GM23338 (cell line): ENCODE measurements at regions not wholly inside any gene's neighbourhood (a gene's known extent, or its start where the extent isn't known, plus 50 kb on each side); places are given as distances from the start of the nearest gene placed in this dataset.

Source experiments
- ATAC-seq: fragments of 200-7000 bp; cut with Tn5 transposase; 3 replicates; pipeline ENCODE4 v1.9.1; 2020
- DNase-seq: peaks from one replicate; pipeline ENCODE4 v3.0.0-alpha.2; 2015; ENCODE audit warnings: low spot score
- H2AFZ ChIP-seq: fragments of 200-600 bp; sonication (generic); 2 replicates; pipeline ENCODE4 v1.8.0; 2016; ENCODE audit warnings: antibody characterized with exemption, mild to moderate bottlenecking, moderate library complexity
- H3F3A ChIP-seq: fragments of 200-600 bp; sonication (generic); replicated peaks from 2 replicates; pipeline ENCODE4 v1.8.0; 2017; ENCODE audit warnings: antibody characterized with exemption, mixed run types, low read depth
- H3K27ac ChIP-seq: fragments of 200-600 bp; sonication (generic); 2 replicates; pipeline ENCODE4 v1.6.1; 2016; ENCODE audit warnings: low read depth
- H3K27me3 ChIP-seq: fragments of 200-600 bp; sonication (generic); 2 replicates; pipeline ENCODE4 v1.8.0; 2016; ENCODE audit warnings: mild to moderate bottlenecking, mixed run types, moderate library complexity; ENCODE audit not compliant: insufficient read depth
- H3K36me3 ChIP-seq: fragments of 200-600 bp; sonication (generic); 2 replicates; pipeline ENCODE4 v1.8.0; 2016; ENCODE audit warnings: mild to moderate bottlenecking; ENCODE audit not compliant: insufficient read depth
- H3K4me1 ChIP-seq: fragments of 200-600 bp; sonication (generic); 2 replicates; pipeline ENCODE4 v1.8.0; 2016; ENCODE audit warnings: mild to moderate bottlenecking, moderate library complexity; ENCODE audit not compliant: insufficient read depth
- H3K4me2 ChIP-seq: fragments of 200-600 bp; sonication (generic); 2 replicates; pipeline ENCODE4 v1.7.1; 2017; ENCODE audit warnings: mixed run types
- H3K4me3 ChIP-seq: fragments of 200-600 bp; sonication (generic); 2 replicates; pipeline ENCODE4 v1.6.1; 2016; ENCODE audit warnings: mixed run types
- H3K79me2 ChIP-seq: fragments of 200-600 bp; sonication (generic); replicated peaks from 2 replicates; pipeline ENCODE4 v1.8.0; 2017; ENCODE audit warnings: mild to moderate bottlenecking; ENCODE audit not compliant: insufficient read depth
- H3K9me2 ChIP-seq: fragments of 200-600 bp; sonication (generic); 2 replicates; pipeline ENCODE4 v1.8.0; 2017; ENCODE audit not compliant: insufficient read depth
- H4K20me1 ChIP-seq: fragments of 200-600 bp; sonication (generic); replicated peaks from 2 replicates; pipeline ENCODE4 v1.8.0; 2017; ENCODE audit warnings: mild to moderate bottlenecking; ENCODE audit not compliant: insufficient read depth
- H3K27ac Mint-ChIP-seq: 2 replicates; pipeline ENCODE4 v1.8.0; 2020; ENCODE audit warnings: inconsistent platforms, mild to moderate bottlenecking, moderate library complexity, mixed read lengths
- H3K27me3 Mint-ChIP-seq: 3 replicates; pipeline ENCODE4 v1.8.0; 2022; ENCODE audit warnings: low read depth, mild to moderate bottlenecking, moderate library complexity, mixed read lengths, inconsistent platforms; ENCODE audit not compliant: insufficient read depth, poor library complexity
- H3K36me3 Mint-ChIP-seq: 3 replicates; pipeline ENCODE4 v1.8.0; 2021; ENCODE audit warnings: low read depth, mild to moderate bottlenecking, inconsistent platforms, moderate library complexity, mixed read lengths
- H3K4me1 Mint-ChIP-seq: 3 replicates; pipeline ENCODE4 v1.8.0; 2020; ENCODE audit warnings: mild to moderate bottlenecking, inconsistent platforms, mixed read lengths
- H3K4me3 Mint-ChIP-seq: 3 replicates; pipeline ENCODE4 v1.8.0; 2021; ENCODE audit warnings: moderate library complexity, mild to moderate bottlenecking, inconsistent platforms, mixed read lengths
- H3K9me3 Mint-ChIP-seq: 3 replicates; pipeline ENCODE4 v1.8.0; 2020; ENCODE audit warnings: moderate library complexity, mild to moderate bottlenecking, inconsistent platforms, mixed read lengths
- EZH2phosphoT487 ChIP-seq: fragments of 200-600 bp; sonication (generic); IDR thresholded peaks from one replicate; pipeline ENCODE4 v1.8.1; 2018; ENCODE audit warnings: antibody characterized with exemption; ENCODE audit not compliant: unreplicated experiment
- JUNB ChIP-seq: IDR thresholded peaks from one replicate; pipeline ENCODE4 v1.6.1; 2016; ENCODE audit warnings: antibody characterized with exemption; ENCODE audit not compliant: unreplicated experiment
- NANOG ChIP-seq: IDR thresholded peaks from 2 replicates; pipeline ENCODE4 v1.6.1; 2016; ENCODE audit warnings: antibody characterized with exemption, borderline replicate concordance
- ZNF114 ChIP-seq: fragments of 250-450 bp; sonication (Bioruptor Pico); IDR thresholded peaks from 2 replicates; pipeline ENCODE4 v1.5.0; 2020; ENCODE audit warnings: mild to moderate bottlenecking, moderate library complexity
- ZNF331 ChIP-seq: fragments of 250-450 bp; sonication (Bioruptor Pico); IDR thresholded peaks from 2 replicates; pipeline ENCODE4 v1.5.0; 2020; ENCODE audit warnings: low read depth, mild to moderate bottlenecking, moderate library complexity
- TF ChIP-seq, protein P1 (sequence below): IDR thresholded peaks from one replicate; pipeline ENCODE4 v1.6.1; 2018; ENCODE audit warnings: antibody characterized with exemption; ENCODE audit not compliant: unreplicated experiment
- TF ChIP-seq, protein P2 (sequence below): fragments of 250-450 bp; sonication (Bioruptor Pico); IDR thresholded peaks from 2 replicates; pipeline ENCODE4 v1.5.0; 2020; ENCODE audit warnings: mild to moderate bottlenecking, moderate library complexity
- TF ChIP-seq, protein P3 (sequence below), 2 experiments: fragments of 200-600 bp in 1 of 2; sonication (generic) in 1 of 2; conservative IDR thresholded peaks; 2 replicates each; pipeline versions ENCODE4 v1.5.1 to v1.6.1; 2016 to 2017; ENCODE audit warnings: antibody characterized with exemption in 2 of 2, low read depth in 2 of 2, mild to moderate bottlenecking in 2 of 2, moderate library complexity in 1 of 2

DNA sequence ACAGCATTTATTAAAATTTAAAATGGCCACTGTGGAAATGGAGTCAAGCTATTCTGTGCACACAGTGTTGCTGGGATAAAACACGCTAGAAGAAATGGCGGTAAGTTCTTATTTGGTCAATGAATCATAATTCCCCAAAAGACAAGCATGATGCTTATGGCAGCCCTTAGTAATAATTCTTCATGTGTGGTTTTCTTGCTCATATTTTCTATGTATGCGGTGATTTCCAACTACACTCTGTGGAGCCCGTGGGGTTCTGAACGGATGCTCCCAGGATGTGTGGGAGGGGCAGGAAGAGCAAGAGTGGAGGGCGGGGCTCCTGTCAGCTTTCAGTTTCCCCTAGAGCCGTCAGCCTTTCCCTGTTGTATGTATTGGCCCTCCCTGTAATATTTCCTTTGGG lies 91.7 kb upstream of the RMDN2 start (continued):
- TF ChIP-seq EZH2phosphoT487 (no peak), NANOG (no peak)
- TF ChIP-seq, protein P1, sequence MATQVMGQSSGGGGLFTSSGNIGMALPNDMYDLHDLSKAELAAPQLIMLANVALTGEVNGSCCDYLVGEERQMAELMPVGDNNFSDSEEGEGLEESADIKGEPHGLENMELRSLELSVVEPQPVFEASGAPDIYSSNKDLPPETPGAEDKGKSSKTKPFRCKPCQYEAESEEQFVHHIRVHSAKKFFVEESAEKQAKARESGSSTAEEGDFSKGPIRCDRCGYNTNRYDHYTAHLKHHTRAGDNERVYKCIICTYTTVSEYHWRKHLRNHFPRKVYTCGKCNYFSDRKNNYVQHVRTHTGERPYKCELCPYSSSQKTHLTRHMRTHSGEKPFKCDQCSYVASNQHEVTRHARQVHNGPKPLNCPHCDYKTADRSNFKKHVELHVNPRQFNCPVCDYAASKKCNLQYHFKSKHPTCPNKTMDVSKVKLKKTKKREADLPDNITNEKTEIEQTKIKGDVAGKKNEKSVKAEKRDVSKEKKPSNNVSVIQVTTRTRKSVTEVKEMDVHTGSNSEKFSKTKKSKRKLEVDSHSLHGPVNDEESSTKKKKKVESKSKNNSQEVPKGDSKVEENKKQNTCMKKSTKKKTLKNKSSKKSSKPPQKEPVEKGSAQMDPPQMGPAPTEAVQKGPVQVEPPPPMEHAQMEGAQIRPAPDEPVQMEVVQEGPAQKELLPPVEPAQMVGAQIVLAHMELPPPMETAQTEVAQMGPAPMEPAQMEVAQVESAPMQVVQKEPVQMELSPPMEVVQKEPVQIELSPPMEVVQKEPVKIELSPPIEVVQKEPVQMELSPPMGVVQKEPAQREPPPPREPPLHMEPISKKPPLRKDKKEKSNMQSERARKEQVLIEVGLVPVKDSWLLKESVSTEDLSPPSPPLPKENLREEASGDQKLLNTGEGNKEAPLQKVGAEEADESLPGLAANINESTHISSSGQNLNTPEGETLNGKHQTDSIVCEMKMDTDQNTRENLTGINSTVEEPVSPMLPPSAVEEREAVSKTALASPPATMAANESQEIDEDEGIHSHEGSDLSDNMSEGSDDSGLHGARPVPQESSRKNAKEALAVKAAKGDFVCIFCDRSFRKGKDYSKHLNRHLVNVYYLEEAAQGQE, result no peak

DNA sequence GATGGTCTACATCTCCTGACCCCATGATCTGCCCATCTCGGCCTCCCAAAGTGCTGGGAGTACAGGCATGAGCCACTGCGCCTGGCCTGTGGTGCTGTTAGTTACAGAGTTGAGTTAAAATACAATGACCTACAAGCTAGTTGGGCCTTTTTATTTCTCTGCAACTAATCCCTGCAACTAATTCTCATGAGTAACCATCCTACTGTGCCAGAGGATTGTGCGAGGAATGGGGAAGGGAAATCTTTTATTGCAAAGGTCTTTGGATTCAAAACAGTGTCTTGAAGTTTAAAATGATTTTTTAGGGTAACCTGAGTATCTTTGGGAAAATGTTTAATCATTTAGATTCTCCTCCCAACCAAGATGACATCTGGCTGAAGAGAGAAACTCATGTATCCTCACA lies 88.8 kb upstream of the RMDN2 start:
- Mint-ChIP-seq H3K4me3 (no peak overlapping the region), H3K27ac (no peak overlapping the region), H3K36me3 (no peaks in the 10 kb centered on the region), H3K9me3 (no peaks in the 10 kb centered on the region), H3K4me1 (peaks cover 2% of the 10 kb centered on the region; the same call in 2 of the 3 replicates), H3K27me3 (peaks cover 3% of the 10 kb centered on the region)
- Histone ChIP-seq H3K27ac (no peak overlapping the region), H3K36me3 (no peaks in the 10 kb centered on the region), H3K9me2 (0 out of 2 replicates have a peak, but pooled peaks cover under 1% of the 10 kb centered on the region), H3K4me2 (no peak overlapping the region), H3K4me1 (no peaks in the 10 kb centered on the region), H4K20me1 (no peaks in the 10 kb centered on the region), H2AFZ (peak overlapping the region; percentile 52; the same call in 1 of the 2 replicates), H3F3A (no peaks in the 10 kb centered on the region), H3K79me2 (no peaks in the 10 kb centered on the region), H3K4me3 (no peak overlapping the region), H3K27me3 (no peaks in the 10 kb centered on the region)
- no peak for ATAC-seq
- DNase-seq, result no peak
- no peak for TF ChIP-seq ZNF114 (CRISPR knock-in tag)
- TF ChIP-seq, protein P2, sequence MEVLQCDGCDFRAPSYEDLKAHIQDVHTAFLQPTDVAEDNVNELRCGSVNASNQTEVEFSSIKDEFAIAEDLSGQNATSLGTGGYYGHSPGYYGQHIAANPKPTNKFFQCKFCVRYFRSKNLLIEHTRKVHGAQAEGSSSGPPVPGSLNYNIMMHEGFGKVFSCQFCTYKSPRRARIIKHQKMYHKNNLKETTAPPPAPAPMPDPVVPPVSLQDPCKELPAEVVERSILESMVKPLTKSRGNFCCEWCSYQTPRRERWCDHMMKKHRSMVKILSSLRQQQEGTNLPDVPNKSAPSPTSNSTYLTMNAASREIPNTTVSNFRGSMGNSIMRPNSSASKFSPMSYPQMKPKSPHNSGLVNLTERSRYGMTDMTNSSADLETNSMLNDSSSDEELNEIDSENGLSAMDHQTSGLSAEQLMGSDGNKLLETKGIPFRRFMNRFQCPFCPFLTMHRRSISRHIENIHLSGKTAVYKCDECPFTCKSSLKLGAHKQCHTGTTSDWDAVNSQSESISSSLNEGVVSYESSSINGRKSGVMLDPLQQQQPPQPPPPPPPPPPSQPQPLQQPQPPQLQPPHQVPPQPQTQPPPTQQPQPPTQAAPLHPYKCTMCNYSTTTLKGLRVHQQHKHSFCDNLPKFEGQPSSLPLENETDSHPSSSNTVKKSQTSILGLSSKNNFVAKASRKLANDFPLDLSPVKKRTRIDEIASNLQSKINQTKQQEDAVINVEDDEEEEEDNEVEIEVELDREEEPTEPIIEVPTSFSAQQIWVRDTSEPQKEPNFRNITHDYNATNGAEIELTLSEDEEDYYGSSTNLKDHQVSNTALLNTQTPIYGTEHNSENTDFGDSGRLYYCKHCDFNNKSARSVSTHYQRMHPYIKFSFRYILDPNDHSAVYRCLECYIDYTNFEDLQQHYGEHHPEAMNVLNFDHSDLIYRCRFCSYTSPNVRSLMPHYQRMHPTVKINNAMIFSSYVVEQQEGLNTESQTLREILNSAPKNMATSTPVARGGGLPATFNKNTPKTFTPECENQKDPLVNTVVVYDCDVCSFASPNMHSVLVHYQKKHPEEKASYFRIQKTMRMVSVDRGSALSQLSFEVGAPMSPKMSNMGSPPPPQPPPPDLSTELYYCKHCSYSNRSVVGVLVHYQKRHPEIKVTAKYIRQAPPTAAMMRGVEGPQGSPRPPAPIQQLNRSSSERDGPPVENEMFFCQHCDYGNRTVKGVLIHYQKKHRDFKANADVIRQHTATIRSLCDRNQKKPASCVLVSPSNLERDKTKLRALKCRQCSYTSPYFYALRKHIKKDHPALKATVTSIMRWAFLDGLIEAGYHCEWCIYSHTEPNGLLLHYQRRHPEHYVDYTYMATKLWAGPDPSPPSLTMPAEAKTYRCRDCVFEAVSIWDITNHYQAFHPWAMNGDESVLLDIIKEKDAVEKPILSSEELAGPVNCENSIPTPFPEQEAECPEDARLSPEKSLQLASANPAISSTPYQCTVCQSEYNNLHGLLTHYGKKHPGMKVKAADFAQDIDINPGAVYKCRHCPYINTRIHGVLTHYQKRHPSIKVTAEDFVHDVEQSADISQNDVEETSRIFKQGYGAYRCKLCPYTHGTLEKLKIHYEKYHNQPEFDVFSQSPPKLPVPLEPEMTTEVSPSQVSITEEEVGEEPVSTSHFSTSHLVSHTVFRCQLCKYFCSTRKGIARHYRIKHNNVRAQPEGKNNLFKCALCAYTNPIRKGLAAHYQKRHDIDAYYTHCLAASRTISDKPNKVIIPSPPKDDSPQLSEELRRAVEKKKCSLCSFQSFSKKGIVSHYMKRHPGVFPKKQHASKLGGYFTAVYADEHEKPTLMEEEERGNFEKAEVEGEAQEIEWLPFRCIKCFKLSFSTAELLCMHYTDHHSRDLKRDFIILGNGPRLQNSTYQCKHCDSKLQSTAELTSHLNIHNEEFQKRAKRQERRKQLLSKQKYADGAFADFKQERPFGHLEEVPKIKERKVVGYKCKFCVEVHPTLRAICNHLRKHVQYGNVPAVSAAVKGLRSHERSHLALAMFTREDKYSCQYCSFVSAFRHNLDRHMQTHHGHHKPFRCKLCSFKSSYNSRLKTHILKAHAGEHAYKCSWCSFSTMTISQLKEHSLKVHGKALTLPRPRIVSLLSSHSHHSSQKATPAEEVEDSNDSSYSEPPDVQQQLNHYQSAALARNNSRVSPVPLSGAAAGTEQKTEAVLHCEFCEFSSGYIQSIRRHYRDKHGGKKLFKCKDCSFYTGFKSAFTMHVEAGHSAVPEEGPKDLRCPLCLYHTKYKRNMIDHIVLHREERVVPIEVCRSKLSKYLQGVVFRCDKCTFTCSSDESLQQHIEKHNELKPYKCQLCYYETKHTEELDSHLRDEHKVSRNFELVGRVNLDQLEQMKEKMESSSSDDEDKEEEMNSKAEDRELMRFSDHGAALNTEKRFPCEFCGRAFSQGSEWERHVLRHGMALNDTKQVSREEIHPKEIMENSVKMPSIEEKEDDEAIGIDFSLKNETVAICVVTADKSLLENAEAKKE (CRISPR knock-in tag), result no peak
- TF ChIP-seq ZNF331 (CRISPR knock-in tag), result no peak
- no peak for TF ChIP-seq JUNB
- TF ChIP-seq, protein P3, sequence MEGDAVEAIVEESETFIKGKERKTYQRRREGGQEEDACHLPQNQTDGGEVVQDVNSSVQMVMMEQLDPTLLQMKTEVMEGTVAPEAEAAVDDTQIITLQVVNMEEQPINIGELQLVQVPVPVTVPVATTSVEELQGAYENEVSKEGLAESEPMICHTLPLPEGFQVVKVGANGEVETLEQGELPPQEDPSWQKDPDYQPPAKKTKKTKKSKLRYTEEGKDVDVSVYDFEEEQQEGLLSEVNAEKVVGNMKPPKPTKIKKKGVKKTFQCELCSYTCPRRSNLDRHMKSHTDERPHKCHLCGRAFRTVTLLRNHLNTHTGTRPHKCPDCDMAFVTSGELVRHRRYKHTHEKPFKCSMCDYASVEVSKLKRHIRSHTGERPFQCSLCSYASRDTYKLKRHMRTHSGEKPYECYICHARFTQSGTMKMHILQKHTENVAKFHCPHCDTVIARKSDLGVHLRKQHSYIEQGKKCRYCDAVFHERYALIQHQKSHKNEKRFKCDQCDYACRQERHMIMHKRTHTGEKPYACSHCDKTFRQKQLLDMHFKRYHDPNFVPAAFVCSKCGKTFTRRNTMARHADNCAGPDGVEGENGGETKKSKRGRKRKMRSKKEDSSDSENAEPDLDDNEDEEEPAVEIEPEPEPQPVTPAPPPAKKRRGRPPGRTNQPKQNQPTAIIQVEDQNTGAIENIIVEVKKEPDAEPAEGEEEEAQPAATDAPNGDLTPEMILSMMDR (conservative IDR thresholded peaks at IDR 0.05; ENCODE audit: low read depth in 2 of 2), result no peak
